GM21360 (cell line): ENCODE measurements at regions not wholly inside any gene's neighbourhood (a gene's known extent, or its start where the extent isn't known, plus 50 kb on each side); places are given as distances from the start of the nearest gene placed in this dataset.
"Not testable (repeated sequence)": the region's sequence is repeated elsewhere in the genome, so short reads cannot be mapped to it uniquely, and the experiment has no call there.

Source experiments
- ATAC-seq: cut with Tn5 transposase; IDR thresholded peaks from one replicate; pipeline ENCODE4 v1.9.1; 2021; ENCODE audit warnings: mild to moderate bottlenecking, moderate library complexity; ENCODE audit not compliant: unreplicated experiment

GRCh38 chr5:42066131-42066530 is 141.1 kb downstream of the FBXO4 start:
- no peak for ATAC-seq

- ATAC-seq, result no peak
These were observed 149.3 kb downstream of the FBXO4 start for GRCh38 chr5:42074353-42074752.

GRCh38 chr5:42089705-42090104 is 164.6 kb downstream of the FBXO4 start:
- ATAC-seq, result no peak

- no peak for ATAC-seq
These were observed 165.1 kb downstream of the FBXO4 start for GRCh38 chr5:42090162-42090561.

GRCh38 chr5:42099846-42100245 is 174.8 kb downstream of the FBXO4 start:
- not testable (repeated sequence) for ATAC-seq

- no peak for ATAC-seq
These were observed 183.4 kb downstream of the FBXO4 start for GRCh38 chr5:42108468-42108867.

GRCh38 chr5:42109006-42109572 is 184.0 kb downstream of the FBXO4 start:
- no peak for ATAC-seq

GRCh38 chr5:42115721-42116120 is 190.6 kb downstream of the FBXO4 start:
- ATAC-seq, result not testable (repeated sequence)

GRCh38 chr5:42120070-42120469 is 195.0 kb downstream of the FBXO4 start:
- ATAC-seq, result no peak

GRCh38 chr5:42121401-42121800 is 196.3 kb downstream of the FBXO4 start:
- no peak for ATAC-seq

- ATAC-seq, result no peak
These were observed 206.0 kb downstream of the FBXO4 start for GRCh38 chr5:42131081-42131480.

GRCh38 chr5:42143361-42143760 is 218.3 kb downstream of the FBXO4 start:
- no peak for ATAC-seq

GRCh38 chr5:42148813-42149212 is 223.7 kb downstream of the FBXO4 start:
- ATAC-seq, result no peak

- ATAC-seq, result no peak
These were observed 232.1 kb downstream of the FBXO4 start for GRCh38 chr5:42157215-42157614.

GRCh38 chr5:42163083-42163482 is 238.0 kb downstream of the FBXO4 start:
- no peak for ATAC-seq

- no peak for ATAC-seq
These were observed 243.1 kb downstream of the FBXO4 start for GRCh38 chr5:42168091-42168670.

GRCh38 chr5:42176118-42176517 is 247.1 kb upstream of the GHR start:
- ATAC-seq, result not testable (repeated sequence)

- ATAC-seq, result not testable (repeated sequence)
These were observed 243.4 kb upstream of the GHR start for GRCh38 chr5:42179843-42180242.

GRCh38 chr5:42216904-42217303 is 206.3 kb upstream of the GHR start:
- no peak for ATAC-seq

GRCh38 chr5:42217791-42218190 is 205.4 kb upstream of the GHR start:
- ATAC-seq, result no peak

GRCh38 chr5:42225009-42225408 is 198.2 kb upstream of the GHR start:
- ATAC-seq, result no peak

- no peak for ATAC-seq
These were observed 195.0 kb upstream of the GHR start for GRCh38 chr5:42228279-42228678.

- no peak for ATAC-seq
These were observed 192.4 kb upstream of the GHR start for GRCh38 chr5:42230839-42231238.
